ENCODE measurements at regions not wholly inside any gene's neighbourhood (a gene's known extent, or its start where the extent isn't known, plus 50 kb on each side); places are given as distances from the start of the nearest gene placed in this dataset.

GRCh38 chr9:99478469-99479027 is 256.5 kb downstream of the SEC61B start:
- no CpG with 5 or more reads among the region's 10 CpGs for WGBS (ENCODE audit: extremely low coverage, insufficient read length, low lambda C conversion rate)

More at GRCh38 chr9:99478469-99479027, 256.5 kb downstream of the SEC61B start:
- Histone ChIP-seq H3K27ac (ENCODE audit: insufficient read length, low read depth, low read length) (no peak overlapping the region), H4K20me1 (ENCODE audit: control insufficient read depth, insufficient read depth, insufficient read length) (no peaks in the 10 kb centered on the region), H3K4ac (ENCODE audit: low read depth, low read length) (no peak overlapping the region), H3T11ph (ENCODE audit: low read length) (no peak overlapping the region), H4K5ac (ENCODE audit: insufficient read length, low read depth, low read length) (no peak overlapping the region), H2BK15ac (ENCODE audit: low read depth, low read length) (no peak overlapping the region), H3K9me3 (ENCODE audit: control insufficient read depth, low read depth, low read length) (no peaks in the 10 kb centered on the region), H3K79me1 (ENCODE audit: insufficient read depth, low read depth, low read length, poor library complexity, severe bottlenecking) (no peaks in the 10 kb centered on the region), H3K4me1 (ENCODE audit: insufficient read depth, low read length) (no peaks in the 10 kb centered on the region), H2AFZ (ENCODE audit: low read length) (no peak overlapping the region), H2BK12ac (ENCODE audit: insufficient read length, low read depth, low read length) (no peak overlapping the region), H3K23me2 (ENCODE audit: insufficient read length, low read depth, low read length, poor library complexity, severe bottlenecking) (no peaks in the 10 kb centered on the region), H2BK20ac (ENCODE audit: low read depth, low read length, poor library complexity, severe bottlenecking) (no peak overlapping the region), H2AK5ac (ENCODE audit: insufficient read length, low read length) (no peak overlapping the region), H4K91ac (ENCODE audit: insufficient read length, low read depth, low read length) (no peak overlapping the region), H2BK5ac (ENCODE audit: insufficient read length, low read length) (no peak overlapping the region), H3K23ac (ENCODE audit: insufficient read length, low read depth, low read length) (no peak overlapping the region), H3K27me3 (ENCODE audit: insufficient read depth, low read length) (no peaks in the 10 kb centered on the region), H3K9ac (ENCODE audit: extremely low read depth, insufficient read length, low read length) (no peak overlapping the region), H4K8ac (replicated peaks; ENCODE audit: insufficient read length, low read depth, low read length) (no peak overlapping the region), H2BK120ac (ENCODE audit: low read depth, low read length, poor library complexity, severe bottlenecking) (no peak overlapping the region), H3K18ac (ENCODE audit: insufficient read length, low read depth, low read length) (no peak overlapping the region), H3K56ac (ENCODE audit: insufficient read length, low read depth, low read length) (no peak overlapping the region), H3K4me2 (ENCODE audit: insufficient read depth, insufficient read length, low read length) (no peak overlapping the region), H3K14ac (ENCODE audit: insufficient read depth, low read length) (no peak overlapping the region), H3K79me2 (ENCODE audit: insufficient read depth, low read length) (no peaks in the 10 kb centered on the region)
- H3K27me3 Mint-ChIP-seq (ENCODE audit: low read depth), result no peaks in the 10 kb centered on the region; the same call in none of the 2 replicates
- DNase-seq, result no peak
- H3K36me3 Mint-ChIP-seq (ENCODE audit: insufficient read depth in 1 of 3, low read depth in 3 of 3), result no peaks in the 10 kb centered on the region
- H3K9me3 Mint-ChIP-seq, result no peaks in the 10 kb centered on the region
- no peak overlapping the region for H3K4me3 Mint-ChIP-seq
- no peak for TF ChIP-seq CTCF (conservative IDR thresholded peaks at IDR 0.05)
- H3K27ac Mint-ChIP-seq, result no peak overlapping the region
- peaks cover 14 to 15% of the 10 kb centered on the region in 2 experiments for H3K4me1 Mint-ChIP-seq
